ENCODE measurements at regions not wholly inside any gene's neighbourhood (a gene's known extent, or its start where the extent isn't known, plus 50 kb on each side); places are given as distances from the start of the nearest gene placed in this dataset.

DNA sequence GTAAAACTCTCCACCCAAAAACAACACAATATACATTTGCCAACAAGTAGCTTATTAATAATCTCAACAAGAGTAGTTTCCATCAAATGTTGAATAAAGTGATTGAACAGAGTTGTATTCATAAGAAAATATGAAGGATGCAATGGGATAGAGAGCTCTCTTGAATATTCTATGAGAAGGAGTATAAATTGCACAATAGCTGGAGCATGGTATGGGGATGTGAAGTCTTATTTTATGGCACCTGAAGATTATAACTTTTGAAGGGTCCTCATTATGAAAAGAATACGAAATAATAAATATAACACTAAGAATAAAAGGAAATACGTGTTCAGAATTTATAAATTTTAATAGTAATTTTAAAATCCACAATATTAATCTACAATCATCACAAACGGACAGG is 1415.1 kb downstream of the KCNT2 start:
- POLR2A ChIA-PET, result no interaction called here
- Histone ChIP-seq H3K9ac (ENCODE audit: low read length) (no peak overlapping the region), H3K27me3 (ENCODE audit: insufficient read depth, low read length) (no peaks in the 10 kb centered on the region), H3K27ac (ENCODE audit: low read depth, low read length) (no peak overlapping the region), H3K9me2 (ENCODE audit: insufficient read depth) (no peaks in the 10 kb centered on the region), H3K79me2 (ENCODE audit: insufficient read depth, low read length) (no peaks in the 10 kb centered on the region), H3K9me3 (ENCODE audit: control insufficient read depth in 1 of 2, insufficient read depth in 1 of 2, low read depth in 1 of 2, low read length in 2 of 2) (no peaks in the 10 kb centered on the region), H4K20me1 (ENCODE audit: insufficient read depth) (no peaks in the 10 kb centered on the region), H3K4me1 (ENCODE audit: control insufficient read depth in 1 of 2, insufficient read depth in 2 of 2, low read length in 2 of 2) (no peaks in the 10 kb centered on the region), H3K36me3 (ENCODE audit: control insufficient read depth in 1 of 2, insufficient read depth in 2 of 2, low read length in 2 of 2) (no peaks in the 10 kb centered on the region), H2AFZ (ENCODE audit: low read depth, low read length, poor library complexity, severe bottlenecking) (no peak overlapping the region), H3K4me3 (replicated peaks in 1 of 2; ENCODE audit: low read depth in 1 of 2, low read length in 2 of 2) (no peak overlapping the region), H3K4me2 (ENCODE audit: low read length) (no peak overlapping the region)
- no peak for TF ChIP-seq ATF3 (IDR thresholded peaks at IDR 0.05)
- TF ChIP-seq POLR2A (IDR thresholded peaks at IDR 0.05; ENCODE audit: borderline replicate concordance, extremely low read depth, insufficient read depth, insufficient read length), result no peak
- TF ChIP-seq ZNF274 (IDR thresholded peaks at IDR 0.05; ENCODE audit: low read depth, low read length), result no peak
- no peak for TF ChIP-seq RAD21 (IDR thresholded peaks at IDR 0.05; ENCODE audit: low read depth)
- TF ChIP-seq EZH2 (IDR thresholded peaks at IDR 0.05), result no peak
- no peak for TF ChIP-seq SIN3A (IDR thresholded peaks at IDR 0.05; ENCODE audit: low read depth)
- TF ChIP-seq CTCF (IDR thresholded peaks at IDR 0.05 in 2 of 3, conservative IDR thresholded peaks at IDR 0.05 in 1 of 3; ENCODE audit: borderline replicate concordance in 1 of 3, insufficient read depth in 1 of 3, low read depth in 2 of 3, low read length in 2 of 3), result no peak
- TF ChIP-seq POLR2AphosphoS5 (IDR thresholded peaks at IDR 0.05; ENCODE audit: low read depth, low read length), result no peak
- TF ChIP-seq YY1 (IDR thresholded peaks at IDR 0.05; ENCODE audit: extremely low read depth, insufficient replicate concordance, low read depth, low read length), result no peak
- TF ChIP-seq JUND (IDR thresholded peaks at IDR 0.05), result no peak
- no peak for TF ChIP-seq ZFX (IDR thresholded peaks at IDR 0.05)
- TF ChIP-seq FOSL1 (IDR thresholded peaks at IDR 0.05; ENCODE audit: low read depth), result no peak
- no peak for TF ChIP-seq CBX3 (IDR thresholded peaks at IDR 0.05; ENCODE audit: low read depth)
- TF ChIP-seq, protein P1, sequence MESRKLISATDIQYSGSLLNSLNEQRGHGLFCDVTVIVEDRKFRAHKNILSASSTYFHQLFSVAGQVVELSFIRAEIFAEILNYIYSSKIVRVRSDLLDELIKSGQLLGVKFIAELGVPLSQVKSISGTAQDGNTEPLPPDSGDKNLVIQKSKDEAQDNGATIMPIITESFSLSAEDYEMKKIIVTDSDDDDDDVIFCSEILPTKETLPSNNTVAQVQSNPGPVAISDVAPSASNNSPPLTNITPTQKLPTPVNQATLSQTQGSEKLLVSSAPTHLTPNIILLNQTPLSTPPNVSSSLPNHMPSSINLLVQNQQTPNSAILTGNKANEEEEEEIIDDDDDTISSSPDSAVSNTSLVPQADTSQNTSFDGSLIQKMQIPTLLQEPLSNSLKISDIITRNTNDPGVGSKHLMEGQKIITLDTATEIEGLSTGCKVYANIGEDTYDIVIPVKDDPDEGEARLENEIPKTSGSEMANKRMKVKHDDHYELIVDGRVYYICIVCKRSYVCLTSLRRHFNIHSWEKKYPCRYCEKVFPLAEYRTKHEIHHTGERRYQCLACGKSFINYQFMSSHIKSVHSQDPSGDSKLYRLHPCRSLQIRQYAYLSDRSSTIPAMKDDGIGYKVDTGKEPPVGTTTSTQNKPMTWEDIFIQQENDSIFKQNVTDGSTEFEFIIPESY (IDR thresholded peaks at IDR 0.05; ENCODE audit: extremely low read depth, insufficient replicate concordance, low read length), result no peak
- no peak for TF ChIP-seq CEBPB (IDR thresholded peaks at IDR 0.05; ENCODE audit: low read depth)
- TF ChIP-seq TCF7L2 (IDR thresholded peaks at IDR 0.05; ENCODE audit: borderline replicate concordance, extremely low read depth, insufficient read depth, insufficient read length), result no peak
- no peak for TF ChIP-seq REST (IDR thresholded peaks at IDR 0.05; ENCODE audit: low read depth)
- no peak for TF ChIP-seq EZH2phosphoT487 (IDR thresholded peaks at IDR 0.05; ENCODE audit: borderline replicate concordance)
- no peak for TF ChIP-seq ELF1 (IDR thresholded peaks at IDR 0.05; ENCODE audit: borderline replicate concordance, low read depth)
- intact Hi-C loops (cut with micrococcal nuclease), result no loop called here
- RAD21 ChIA-PET (ENCODE audit: low non-redundant PET in 1 of 2, low total read pairs in 2 of 2, uncharacterized antibody in 2 of 2, unreplicated experiment in 2 of 2), result no interaction called here
- DNase-seq (ENCODE audit: low read depth, low spot score) (no peak), ATAC-seq (no peak)
- CTCF ChIA-PET, result no interaction called here
- no TSS peak for BruUV-seq (replicated peaks)

Data from HCT116 (cell line).